ENCODE measurements at regions not wholly inside any gene's neighbourhood (a gene's known extent, or its start where the extent isn't known, plus 50 kb on each side); places are given as distances from the start of the nearest gene placed in this dataset.
"Not testable (repeated sequence)": the region's sequence is repeated elsewhere in the genome, so short reads cannot be mapped to it uniquely, and the experiment has no call there.

GRCh38 chr1:120277428-120278258 lies 101.3 kb upstream of the SEC22B start:
- not testable (repeated sequence) for DNase-seq

- DNase-seq = not testable (repeated sequence)
Measured at GRCh38 chr1:120276710-120277109, 100.4 kb upstream of the SEC22B start.

GRCh38 chr1:120274438-120274837 lies 98.1 kb upstream of the SEC22B start:
- not testable (repeated sequence) for DNase-seq

- not testable (repeated sequence) for DNase-seq
Measured at GRCh38 chr1:120273363-120273762, 97.0 kb upstream of the SEC22B start.

GRCh38 chr1:120272242-120272641 lies 95.9 kb upstream of the SEC22B start:
- not testable (repeated sequence) for DNase-seq

- not testable (repeated sequence) for DNase-seq
Measured at GRCh38 chr1:120271561-120272221, 95.4 kb upstream of the SEC22B start.

- DNase-seq = not testable (repeated sequence)
Measured at GRCh38 chr1:120267894-120268551, 91.7 kb upstream of the SEC22B start.

GRCh38 chr1:120264564-120264963 lies 88.2 kb upstream of the SEC22B start:
- DNase-seq = not testable (repeated sequence)

- not testable (repeated sequence) for DNase-seq
Measured at GRCh38 chr1:120262791-120263751, 86.8 kb upstream of the SEC22B start.

- DNase-seq = not testable (repeated sequence)
Measured at GRCh38 chr1:120257778-120258105, 81.4 kb upstream of the SEC22B start.

GRCh38 chr1:120257064-120257777 lies 80.9 kb upstream of the SEC22B start:
- not testable (repeated sequence) for DNase-seq

- not testable (repeated sequence) for DNase-seq
Measured at GRCh38 chr1:120250756-120251155, 74.4 kb upstream of the SEC22B start.

- DNase-seq = not testable (repeated sequence)
Measured at GRCh38 chr1:120248726-120249427, 72.6 kb upstream of the SEC22B start.

- DNase-seq = not testable (repeated sequence)
Measured at GRCh38 chr1:120248203-120248602, 71.9 kb upstream of the SEC22B start.

- not testable (repeated sequence) for DNase-seq
Measured at GRCh38 chr1:120243867-120244266, 67.5 kb upstream of the SEC22B start.

GRCh38 chr1:120242582-120242981 lies 66.3 kb upstream of the SEC22B start:
- not testable (repeated sequence) for DNase-seq

- DNase-seq = not testable (repeated sequence)
Measured at GRCh38 chr1:120241868-120242267, 65.5 kb upstream of the SEC22B start.

- DNase-seq = not testable (repeated sequence)
Measured at GRCh38 chr1:120240181-120240580, 63.9 kb upstream of the SEC22B start.

- not testable (repeated sequence) for DNase-seq
Measured at GRCh38 chr1:120239351-120239750, 63.0 kb upstream of the SEC22B start.

GRCh38 chr1:120238867-120239266 lies 62.5 kb upstream of the SEC22B start:
- not testable (repeated sequence) for DNase-seq

GRCh38 chr1:120233661-120234018 lies 57.3 kb upstream of the SEC22B start:
- not testable (repeated sequence) for DNase-seq

Measured in hematopoietic multipotent progenitor cell treated with erythropoietin and hydrocortisone succinate and interleukin-3 and kit ligand, for 6 days (in vitro differentiated cells).